ENCODE measurements at regions not wholly inside any gene's neighbourhood (a gene's known extent, or its start where the extent isn't known, plus 50 kb on each side); places are given as distances from the start of the nearest gene placed in this dataset.

- H3K27ac ChIP-seq, result peak overlapping the region; percentile 21 to 80
- TF ChIP-seq POLR2A (IDR thresholded peaks at IDR 0.05), result no peak
- TF ChIP-seq CTCF (IDR thresholded peaks at IDR 0.05), result no peak
Measured at GRCh38 chr5:173689737-173690360, 73.4 kb upstream of the BOD1 start.

GRCh38 chr5:173691931-173692330 lies 75.5 kb upstream of the BOD1 start:
- DNase-seq, result no peak
- Histone ChIP-seq H3K27me3 (no peaks in the 10 kb centered on the region), H3K4me3 (no peak overlapping the region), H3K4me1 (no peaks in the 10 kb centered on the region), H3K36me3 (no peaks in the 10 kb centered on the region), H3K9me3 (no peaks in the 10 kb centered on the region), H3K27ac (no peak overlapping the region)
- intact Hi-C loops (cut with DNase I; ENCODE audit: low total_unique reads), result no loop called here
- TF ChIP-seq CTCF (IDR thresholded peaks at IDR 0.05) (no peak), POLR2A (IDR thresholded peaks at IDR 0.05) (no peak)

More at GRCh38 chr5:173689737-173690360, 73.4 kb upstream of the BOD1 start:
- no peak overlapping the region for H3K4me3 ChIP-seq
- intact Hi-C loops (cut with DNase I; ENCODE audit: low total_unique reads), result no loop called here
- no peaks in the 10 kb centered on the region for H3K36me3 ChIP-seq
- DNase-seq, result no peak
- H3K27me3 ChIP-seq, result no peaks in the 10 kb centered on the region
- H3K4me1 ChIP-seq, result no peaks in the 10 kb centered on the region
- H3K9me3 ChIP-seq, result no peaks in the 10 kb centered on the region

- intact Hi-C loops (cut with DNase I; ENCODE audit: low total_unique reads), result no loop called here
- no peaks in the 10 kb centered on the region for H3K4me1 ChIP-seq
- TF ChIP-seq POLR2A (IDR thresholded peaks at IDR 0.05) (no peak), CTCF (IDR thresholded peaks at IDR 0.05) (no peak)
Measured at GRCh38 chr5:173693670-173694069, 77.2 kb upstream of the BOD1 start.

GRCh38 chr5:173696216-173696615 lies 79.8 kb upstream of the BOD1 start:
- no peaks in the 10 kb centered on the region for H3K4me1 ChIP-seq
- H3K9me3 ChIP-seq, result no peaks in the 10 kb centered on the region
- no peak for TF ChIP-seq POLR2A (IDR thresholded peaks at IDR 0.05)
- no peak for TF ChIP-seq CTCF (IDR thresholded peaks at IDR 0.05)
- no peaks in the 10 kb centered on the region for H3K36me3 ChIP-seq
- no peaks in the 10 kb centered on the region for H3K27me3 ChIP-seq
- no peak for DNase-seq
- intact Hi-C loops (cut with DNase I; ENCODE audit: low total_unique reads), result no loop called here
- H3K4me3 ChIP-seq, result no peak overlapping the region
- no peak overlapping the region for H3K27ac ChIP-seq

More at GRCh38 chr5:173693670-173694069, 77.2 kb upstream of the BOD1 start:
- no peak overlapping the region for H3K27ac ChIP-seq
- no peaks in the 10 kb centered on the region for H3K9me3 ChIP-seq
- H3K27me3 ChIP-seq, result no peaks in the 10 kb centered on the region
- no peaks in the 10 kb centered on the region for H3K36me3 ChIP-seq
- no peak for DNase-seq
- H3K4me3 ChIP-seq, result no peak overlapping the region

GRCh38 chr5:173697931-173698579 lies 81.6 kb upstream of the BOD1 start:
- no peak overlapping the region for H3K27ac ChIP-seq
- DNase-seq, result no peak
- H3K4me1 ChIP-seq, result no peaks in the 10 kb centered on the region
- intact Hi-C loops (cut with DNase I; ENCODE audit: low total_unique reads), result no loop called here
- no peaks in the 10 kb centered on the region for H3K36me3 ChIP-seq
- no peaks in the 10 kb centered on the region for H3K27me3 ChIP-seq
- no peak for TF ChIP-seq CTCF (IDR thresholded peaks at IDR 0.05)
- no peak for TF ChIP-seq POLR2A (IDR thresholded peaks at IDR 0.05)
- no peak overlapping the region for H3K4me3 ChIP-seq
- H3K9me3 ChIP-seq, result no peaks in the 10 kb centered on the region
